SU-DHL-6 (cell line): ENCODE measurements at regions not wholly inside any gene's neighbourhood (a gene's known extent, or its start where the extent isn't known, plus 50 kb on each side); places are given as distances from the start of the nearest gene placed in this dataset.

Source experiments
- H2AFZ ChIP-seq: fragments of 200-600 bp; sonication (generic); 2 replicates; pipeline ENCODE4 v1.6.1; 2014; ENCODE audit warnings: low read depth, mild to moderate bottlenecking, moderate library complexity, mixed read lengths, antibody characterized with exemption, low read length; ENCODE audit not compliant: severe bottlenecking
- H3F3A ChIP-seq: fragments of 200-600 bp; shearing (Covaris generic); 2 replicates; pipeline ENCODE4 v1.6.0; 2016; ENCODE audit warnings: antibody characterized with exemption, mild to moderate bottlenecking; ENCODE audit not compliant: insufficient read depth
- H3K27ac ChIP-seq: fragments of 200-600 bp; sonication (generic); 2 replicates; pipeline ENCODE4 v1.5.1; 2016; ENCODE audit warnings: low read depth, mild to moderate bottlenecking, low read length, moderate library complexity, mixed read lengths
- H3K27me3 ChIP-seq: fragments of 200-600 bp; sonication (generic), shearing (Covaris generic); 2 replicates; pipeline ENCODE4 v1.6.0; 2014; ENCODE audit warnings: mild to moderate bottlenecking, low read length
- H3K36me3 ChIP-seq: fragments of 200-600 bp; sonication (generic); 2 replicates; pipeline ENCODE4 v1.6.1; 2014; ENCODE audit warnings: mild to moderate bottlenecking, low read length, mixed read lengths
- H3K4me2 ChIP-seq: fragments of 300-600, 200-600 bp; shearing (Covaris generic), sonication (generic); 2 replicates; pipeline ENCODE4 v1.6.0; 2014; ENCODE audit warnings: low read length, low read depth, mild to moderate bottlenecking; ENCODE audit not compliant: poor library complexity, severe bottlenecking
- H3K4me3 ChIP-seq: fragments of 200-600 bp; sonication (generic); 2 replicates; pipeline ENCODE4 v1.5.1; 2014; ENCODE audit warnings: antibody characterized with exemption, low read length, mild to moderate bottlenecking, mixed read lengths; ENCODE audit not compliant: insufficient read depth, poor library complexity, severe bottlenecking
- H3K79me2 ChIP-seq: fragments of 200-600 bp; sonication (generic); 2 replicates; pipeline ENCODE4 v1.6.1; 2014; ENCODE audit warnings: mild to moderate bottlenecking, low read length, moderate library complexity; ENCODE audit not compliant: insufficient read depth
- H3K9ac ChIP-seq: fragments of 200-600 bp; sonication (generic); 2 replicates; pipeline ENCODE4 v1.7.0; 2014; ENCODE audit warnings: mild to moderate bottlenecking, low read length
- H3K9me2 ChIP-seq: fragments of 200-600 bp; sonication (generic); replicated peaks from 2 replicates; pipeline ENCODE4 v1.6.1; 2014; ENCODE audit warnings: low read length; ENCODE audit not compliant: insufficient read depth
- H3K9me3 ChIP-seq: fragments of 200-600 bp; sonication (generic); 2 replicates; pipeline ENCODE4 v1.6.1; 2014; ENCODE audit warnings: low read length, mixed read lengths; ENCODE audit not compliant: insufficient read depth
- H4K20me1 ChIP-seq: fragments of 200-600 bp; sonication (generic); 2 replicates; pipeline ENCODE4 v1.6.1; 2014; ENCODE audit warnings: low read depth, mild to moderate bottlenecking, antibody characterized with exemption, low read length, moderate library complexity, mixed read lengths
- EZH2phosphoT487 ChIP-seq: fragments of 200-600 bp; sonication (generic), shearing (Covaris generic); conservative IDR thresholded peaks from 2 replicates; pipeline ENCODE4 v1.6.1; 2018; ENCODE audit warnings: mild to moderate bottlenecking, antibody characterized with exemption, low read length, moderate library complexity, mixed read lengths
- TF ChIP-seq, protein P1 (sequence below): fragments of 200-600 bp; sonication (generic); IDR thresholded peaks from one replicate; pipeline ENCODE4 v1.5.1; 2017; ENCODE audit warnings: antibody characterized with exemption, mild to moderate bottlenecking, low read length, moderate library complexity; ENCODE audit not compliant: insufficient read depth, poor library complexity, severe bottlenecking

DNA sequence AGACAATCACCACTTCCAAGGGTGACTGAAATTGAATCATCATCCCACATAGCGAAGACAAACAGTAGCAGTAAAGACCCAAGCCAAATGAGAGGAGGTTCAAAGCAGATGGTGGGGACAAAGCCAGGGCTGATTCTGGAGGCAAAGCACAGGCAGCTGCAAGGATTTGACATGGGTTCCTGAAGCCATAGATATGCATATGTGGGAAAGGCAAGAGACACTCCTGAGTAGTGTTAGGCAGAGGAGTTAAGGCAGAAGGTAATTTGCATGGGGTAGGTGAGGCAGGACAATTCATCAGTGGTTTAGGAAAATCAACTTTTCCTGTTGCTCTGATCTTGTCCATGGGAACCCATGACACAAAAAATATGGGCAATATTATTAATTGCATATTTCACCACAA, 462.8 kb downstream of the FAM181B start:
- no peaks in the 10 kb centered on the region for H3K79me2 ChIP-seq
- no peaks in the 10 kb centered on the region for H3K36me3 ChIP-seq
- no peaks in the 10 kb centered on the region for H3K9me3 ChIP-seq
- no peak overlapping the region for H3K27ac ChIP-seq
- H3K27me3 ChIP-seq: no peaks in the 10 kb centered on the region
- H4K20me1 ChIP-seq: no peaks in the 10 kb centered on the region
- no peak overlapping the region for H3K4me3 ChIP-seq
- no peaks in the 10 kb centered on the region for H3K9me2 ChIP-seq
- no peaks in the 10 kb centered on the region for H3F3A ChIP-seq
- H3K4me2 ChIP-seq: no peak overlapping the region
- H3K9ac ChIP-seq: no peak overlapping the region
- H2AFZ ChIP-seq: no peak overlapping the region
- TF ChIP-seq EZH2phosphoT487: no peak
- TF ChIP-seq, protein P1, sequence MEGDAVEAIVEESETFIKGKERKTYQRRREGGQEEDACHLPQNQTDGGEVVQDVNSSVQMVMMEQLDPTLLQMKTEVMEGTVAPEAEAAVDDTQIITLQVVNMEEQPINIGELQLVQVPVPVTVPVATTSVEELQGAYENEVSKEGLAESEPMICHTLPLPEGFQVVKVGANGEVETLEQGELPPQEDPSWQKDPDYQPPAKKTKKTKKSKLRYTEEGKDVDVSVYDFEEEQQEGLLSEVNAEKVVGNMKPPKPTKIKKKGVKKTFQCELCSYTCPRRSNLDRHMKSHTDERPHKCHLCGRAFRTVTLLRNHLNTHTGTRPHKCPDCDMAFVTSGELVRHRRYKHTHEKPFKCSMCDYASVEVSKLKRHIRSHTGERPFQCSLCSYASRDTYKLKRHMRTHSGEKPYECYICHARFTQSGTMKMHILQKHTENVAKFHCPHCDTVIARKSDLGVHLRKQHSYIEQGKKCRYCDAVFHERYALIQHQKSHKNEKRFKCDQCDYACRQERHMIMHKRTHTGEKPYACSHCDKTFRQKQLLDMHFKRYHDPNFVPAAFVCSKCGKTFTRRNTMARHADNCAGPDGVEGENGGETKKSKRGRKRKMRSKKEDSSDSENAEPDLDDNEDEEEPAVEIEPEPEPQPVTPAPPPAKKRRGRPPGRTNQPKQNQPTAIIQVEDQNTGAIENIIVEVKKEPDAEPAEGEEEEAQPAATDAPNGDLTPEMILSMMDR: no peak

DNA sequence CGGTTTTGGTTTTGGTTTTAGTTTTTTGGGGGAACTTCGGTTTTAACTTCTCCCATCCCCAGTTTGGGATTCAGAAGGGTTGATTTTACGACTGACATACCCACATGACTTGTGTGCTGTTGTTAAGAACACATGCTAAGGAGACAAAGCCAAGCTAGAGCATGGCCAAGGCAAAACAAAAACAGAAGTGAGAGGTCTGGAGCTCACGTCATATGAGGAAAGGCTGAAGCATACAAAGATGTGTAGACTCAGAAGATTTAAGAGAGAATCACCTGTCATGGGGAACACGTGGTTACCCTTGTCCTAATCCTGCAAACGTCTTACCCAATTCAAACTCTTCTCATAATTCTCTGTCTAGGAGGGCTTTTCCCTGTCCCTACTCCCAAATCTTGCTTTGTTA, 465.0 kb downstream of the FAM181B start:
- no peaks in the 10 kb centered on the region for H3K36me3 ChIP-seq
- H2AFZ ChIP-seq: no peak overlapping the region
- H3K9me2 ChIP-seq: no peaks in the 10 kb centered on the region
- no peaks in the 10 kb centered on the region for H3K27me3 ChIP-seq
- TF ChIP-seq, protein P1: no peak
- TF ChIP-seq EZH2phosphoT487: no peak
- H3K27ac ChIP-seq: no peak overlapping the region
- H4K20me1 ChIP-seq: no peaks in the 10 kb centered on the region
- H3K4me3 ChIP-seq: no peak overlapping the region
- no peaks in the 10 kb centered on the region for H3K79me2 ChIP-seq
- no peaks in the 10 kb centered on the region for H3K9me3 ChIP-seq
- no peak overlapping the region for H3K4me2 ChIP-seq
- no peak overlapping the region for H3K9ac ChIP-seq
- no peaks in the 10 kb centered on the region for H3F3A ChIP-seq

DNA sequence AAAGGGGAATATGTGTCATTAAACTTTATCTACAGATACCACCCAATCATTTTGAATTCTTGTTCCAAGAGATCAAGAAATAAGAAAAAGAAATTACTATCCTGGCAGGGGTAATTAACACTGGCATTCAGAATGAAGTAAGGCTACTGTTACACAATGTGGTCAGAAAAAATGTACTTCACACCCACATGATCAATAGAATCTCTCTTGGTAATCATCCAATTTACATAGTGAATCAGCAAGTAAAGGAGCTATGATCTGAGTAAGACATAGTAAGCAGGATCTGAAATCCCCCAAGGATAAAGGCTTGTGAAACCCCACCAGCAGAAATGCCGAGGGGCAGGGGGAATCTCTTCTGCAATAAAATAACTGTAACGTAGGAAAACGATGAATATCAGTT, 466.5 kb downstream of the FAM181B start:
- Histone ChIP-seq H3K9me2 (no peaks in the 10 kb centered on the region), H3K4me3 (no peak overlapping the region), H3K27me3 (no peaks in the 10 kb centered on the region), H3K27ac (no peak overlapping the region), H3K9me3 (no peaks in the 10 kb centered on the region), H3K79me2 (no peaks in the 10 kb centered on the region), H3F3A (no peaks in the 10 kb centered on the region), H2AFZ (no peak overlapping the region), H4K20me1 (no peaks in the 10 kb centered on the region), H3K9ac (no peak overlapping the region), H3K36me3 (no peaks in the 10 kb centered on the region), H3K4me2 (no peak overlapping the region)
- TF ChIP-seq, protein P1: no peak
- no peak for TF ChIP-seq EZH2phosphoT487
